Lower leg skin (tissue), 3 donors: ENCODE measurements at regions not wholly inside any gene's neighbourhood (a gene's known extent, or its start where the extent isn't known, plus 50 kb on each side); places are given as distances from the start of the nearest gene placed in this dataset.

Source experiments
- CTCF ChIP-seq, 3 donors: fragments of 450-650 bp; IDR thresholded peaks; one replicate each; pipeline ENCODE4 v1.5.1; 2016; ENCODE audit warnings: antibody characterized with exemption in 3 of 3, mild to moderate bottlenecking in 3 of 3, moderate library complexity in 2 of 3
- POLR2A ChIP-seq, 2 donors: fragments of 450-650 bp; IDR thresholded peaks; one replicate each; pipeline ENCODE4 v1.6.1; 2016 to 2017; ENCODE audit warnings: antibody characterized with exemption in 2 of 2, mild to moderate bottlenecking in 1 of 2, moderate library complexity in 1 of 2

- TF ChIP-seq CTCF (IDR thresholded peaks at IDR 0.05), result no peak
- no peak for TF ChIP-seq POLR2A (IDR thresholded peaks at IDR 0.05)
Measured at GRCh38 chr2:57510704-57511103, 535.9 kb upstream of the VRK2 start.
